ENCODE measurements at regions not wholly inside any gene's neighbourhood (a gene's known extent, or its start where the extent isn't known, plus 50 kb on each side); places are given as distances from the start of the nearest gene placed in this dataset.

- no peak for DNase-seq (ENCODE audit: low read depth in 2 of 2)
Measured at GRCh38 chr10:78474743-78475142, 441.1 kb downstream of the RPS24 start.

GRCh38 chr10:78475437-78475836 lies 441.8 kb downstream of the RPS24 start:
- DNase-seq (ENCODE audit: low read depth in 2 of 2): no peak

- DNase-seq (ENCODE audit: low read depth in 2 of 2): no peak
Measured at GRCh38 chr10:78476156-78476555, 442.5 kb downstream of the RPS24 start.

- no peak for DNase-seq (ENCODE audit: low read depth in 2 of 2)
Measured at GRCh38 chr10:78476844-78477243, 443.2 kb downstream of the RPS24 start.

- DNase-seq (ENCODE audit: low read depth in 2 of 2): no peak
Measured at GRCh38 chr10:78478919-78479318, 445.3 kb downstream of the RPS24 start.

- DNase-seq (ENCODE audit: low read depth in 2 of 2): no peak
Measured at GRCh38 chr10:78479467-78479866, 445.8 kb downstream of the RPS24 start.

GRCh38 chr10:78481842-78482241 lies 448.2 kb downstream of the RPS24 start:
- DNase-seq (ENCODE audit: low read depth in 2 of 2): no peak

- DNase-seq (ENCODE audit: low read depth in 2 of 2): no peak
Measured at GRCh38 chr10:78483641-78484040, 450.0 kb downstream of the RPS24 start.

- DNase-seq (ENCODE audit: low read depth in 2 of 2): no peak
Measured at GRCh38 chr10:78489034-78489433, 455.4 kb downstream of the RPS24 start.

- DNase-seq (ENCODE audit: low read depth in 2 of 2): no peak
Measured at GRCh38 chr10:78491812-78492211, 458.1 kb downstream of the RPS24 start.

- no peak for DNase-seq (ENCODE audit: low read depth in 2 of 2)
Measured at GRCh38 chr10:78492424-78492823, 458.8 kb downstream of the RPS24 start.

GRCh38 chr10:78494179-78494578 lies 460.5 kb downstream of the RPS24 start:
- no peak for DNase-seq (ENCODE audit: low read depth in 2 of 2)

- no peak for DNase-seq (ENCODE audit: low read depth in 2 of 2)
Measured at GRCh38 chr10:78502210-78502936, 468.7 kb downstream of the RPS24 start.

- no peak for DNase-seq (ENCODE audit: low read depth in 2 of 2)
Measured at GRCh38 chr10:78504181-78504580, 470.5 kb downstream of the RPS24 start.

- no peak for DNase-seq (ENCODE audit: low read depth in 2 of 2)
Measured at GRCh38 chr10:78505657-78506056, 472.0 kb downstream of the RPS24 start.

GRCh38 chr10:78506614-78507013 lies 473.0 kb downstream of the RPS24 start:
- no peak for DNase-seq (ENCODE audit: low read depth in 2 of 2)

- DNase-seq (ENCODE audit: low read depth in 2 of 2): no peak
Measured at GRCh38 chr10:78507510-78508160, 474.0 kb downstream of the RPS24 start.

GRCh38 chr10:78508955-78509748 lies 475.5 kb downstream of the RPS24 start:
- DNase-seq (ENCODE audit: low read depth in 2 of 2): no peak

GRCh38 chr10:78510566-78511323 lies 477.1 kb downstream of the RPS24 start:
- no peak for DNase-seq (ENCODE audit: low read depth in 2 of 2)

- no peak for DNase-seq (ENCODE audit: low read depth in 2 of 2)
Measured at GRCh38 chr10:78511324-78512204, 477.9 kb downstream of the RPS24 start.

- DNase-seq (ENCODE audit: low read depth in 2 of 2): no peak
Measured at GRCh38 chr10:78512205-78512550, 478.5 kb downstream of the RPS24 start.
